GM13977 (cell line): ENCODE measurements at regions not wholly inside any gene's neighbourhood (a gene's known extent, or its start where the extent isn't known, plus 50 kb on each side); places are given as distances from the start of the nearest gene placed in this dataset.

Experiments
- DNase-seq: peaks from one replicate; pipeline ENCODE4 v3.0.0; 2012; ENCODE audit warnings: low spot score
- in situ Hi-C: fragments of 300-500 bp; cut with MboI; formaldehyde crosslinking; loops from one replicate; pipeline ENCODE4 v1.12.0; 2022; ENCODE audit warnings: low sequenced_read_pairs, low pct_unique_long_range_greater_than_20kb, mixed read lengths, inconsistent platforms; ENCODE audit not compliant: unreplicated experiment
- TF ChIP-seq, protein P1 (sequence below): IDR thresholded peaks from 2 replicates; pipeline ENCODE4 v1.5.1; 2012; ENCODE audit warnings: mild to moderate bottlenecking, control low read depth; ENCODE audit not compliant: insufficient read depth; ENCODE audit errors: extremely low read depth, missing control alignments

DNA sequence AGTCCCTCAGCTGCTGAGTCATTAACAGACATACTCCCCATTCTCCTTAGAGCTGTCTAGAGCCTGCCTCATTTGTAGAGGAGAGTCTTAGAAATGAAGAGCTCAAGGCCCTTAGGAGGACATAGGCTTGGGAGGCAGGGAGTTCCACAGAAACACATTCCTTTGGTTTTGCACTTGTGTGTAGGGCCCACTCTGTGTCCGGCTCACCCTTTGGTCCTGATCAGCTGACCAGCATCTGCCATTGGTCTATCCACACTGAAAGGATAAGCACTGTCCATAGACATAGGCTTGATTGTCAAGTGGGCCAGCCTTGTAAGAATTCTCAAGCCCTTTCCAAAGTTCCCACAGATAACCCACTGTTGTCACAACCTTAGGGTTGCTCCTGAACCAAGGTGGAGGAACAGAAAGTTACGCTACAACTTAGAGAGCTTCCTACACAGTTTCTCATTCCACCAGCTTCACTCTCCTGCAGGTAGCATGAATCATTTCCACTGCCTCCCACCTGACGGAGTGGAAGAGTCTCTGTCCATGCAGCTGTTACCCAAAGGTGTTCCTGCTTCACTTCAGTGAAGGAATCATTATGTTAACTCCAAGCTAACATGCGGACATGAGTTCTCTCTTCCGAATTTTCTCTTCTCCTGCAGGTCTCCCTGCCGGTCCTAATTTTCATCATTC, 96.1 kb downstream of the TNFSF18 start:
- DNase-seq, result no peak
- in situ Hi-C loops, result no loop called here
- TF ChIP-seq, protein P1, sequence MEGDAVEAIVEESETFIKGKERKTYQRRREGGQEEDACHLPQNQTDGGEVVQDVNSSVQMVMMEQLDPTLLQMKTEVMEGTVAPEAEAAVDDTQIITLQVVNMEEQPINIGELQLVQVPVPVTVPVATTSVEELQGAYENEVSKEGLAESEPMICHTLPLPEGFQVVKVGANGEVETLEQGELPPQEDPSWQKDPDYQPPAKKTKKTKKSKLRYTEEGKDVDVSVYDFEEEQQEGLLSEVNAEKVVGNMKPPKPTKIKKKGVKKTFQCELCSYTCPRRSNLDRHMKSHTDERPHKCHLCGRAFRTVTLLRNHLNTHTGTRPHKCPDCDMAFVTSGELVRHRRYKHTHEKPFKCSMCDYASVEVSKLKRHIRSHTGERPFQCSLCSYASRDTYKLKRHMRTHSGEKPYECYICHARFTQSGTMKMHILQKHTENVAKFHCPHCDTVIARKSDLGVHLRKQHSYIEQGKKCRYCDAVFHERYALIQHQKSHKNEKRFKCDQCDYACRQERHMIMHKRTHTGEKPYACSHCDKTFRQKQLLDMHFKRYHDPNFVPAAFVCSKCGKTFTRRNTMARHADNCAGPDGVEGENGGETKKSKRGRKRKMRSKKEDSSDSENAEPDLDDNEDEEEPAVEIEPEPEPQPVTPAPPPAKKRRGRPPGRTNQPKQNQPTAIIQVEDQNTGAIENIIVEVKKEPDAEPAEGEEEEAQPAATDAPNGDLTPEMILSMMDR, result no peak

DNA sequence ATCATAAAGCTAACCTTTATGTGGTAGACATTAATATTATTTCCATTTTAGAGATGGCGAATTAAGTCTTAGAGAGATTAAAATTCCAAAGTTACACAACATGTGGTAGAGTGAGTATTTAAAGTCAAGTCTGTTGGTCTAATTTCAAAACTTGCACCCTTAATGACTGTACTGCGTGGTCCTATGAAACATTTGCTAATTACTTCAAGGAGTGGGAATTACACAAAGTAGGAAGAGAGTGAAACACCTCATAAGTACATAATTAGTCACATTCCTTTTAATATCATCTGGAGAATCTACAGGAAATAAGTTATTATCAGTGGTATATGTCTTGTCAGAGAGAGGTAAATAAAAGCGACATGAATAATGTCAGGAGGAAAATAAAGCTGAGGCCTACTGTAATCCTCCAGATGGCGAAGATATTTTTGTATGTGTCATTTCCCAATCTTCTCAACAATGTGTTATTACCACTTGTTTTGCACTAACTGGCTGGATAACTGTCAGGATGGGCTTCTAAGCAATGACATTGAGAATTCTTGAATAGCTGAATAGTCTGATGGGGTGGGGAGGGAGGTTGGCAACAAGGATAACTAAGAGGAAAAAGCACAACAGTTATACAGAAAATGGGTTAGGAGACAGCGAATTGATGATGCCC, 95.5 kb downstream of the TNFSF18 start:
- TF ChIP-seq, protein P1, result no peak
- in situ Hi-C loops, result no loop called here
- DNase-seq, result no peak

DNA sequence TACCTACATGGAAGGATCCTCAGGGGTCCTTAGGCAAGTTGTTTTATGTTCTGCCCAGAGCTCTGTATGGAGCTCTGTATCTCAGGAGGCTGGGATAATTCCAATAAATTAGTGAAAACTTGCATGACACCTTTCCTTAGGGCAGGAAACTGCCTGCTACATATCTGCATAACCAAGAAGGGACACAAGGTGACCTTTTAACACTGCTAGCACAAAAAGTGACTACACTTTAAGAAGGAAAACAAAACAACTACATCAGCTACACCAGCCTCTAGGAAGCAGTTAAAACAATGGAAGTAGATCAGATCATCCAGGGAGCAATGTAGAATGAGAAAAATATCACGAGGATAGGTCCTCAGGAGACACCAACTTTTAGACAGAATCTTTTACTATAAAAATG, 93.9 kb downstream of the TNFSF18 start:
- TF ChIP-seq, protein P1, result no peak
- in situ Hi-C loops, result no loop called here
- DNase-seq, result no peak

DNA sequence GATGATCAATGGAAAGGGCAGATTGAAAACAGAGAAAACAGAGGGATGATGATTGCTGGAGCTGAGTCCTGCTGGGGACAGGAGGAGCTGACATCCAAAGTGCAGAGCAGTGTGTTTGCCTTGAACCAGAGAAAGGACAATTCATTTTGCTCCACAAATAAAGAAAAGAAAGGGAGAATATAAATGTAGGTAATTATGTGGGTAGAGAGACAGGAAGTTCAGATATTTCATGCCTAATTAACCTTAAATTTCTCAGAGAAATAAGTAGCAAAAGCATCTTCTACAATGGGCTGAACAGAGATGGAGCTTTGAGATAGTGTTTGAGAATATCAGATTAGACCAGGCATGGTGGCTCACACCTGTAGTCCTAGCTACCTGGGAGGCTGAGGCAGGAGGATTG, 93.2 kb downstream of the TNFSF18 start:
- TF ChIP-seq, protein P1, result no peak
- DNase-seq, result no peak
- in situ Hi-C loops, result no loop called here

DNA sequence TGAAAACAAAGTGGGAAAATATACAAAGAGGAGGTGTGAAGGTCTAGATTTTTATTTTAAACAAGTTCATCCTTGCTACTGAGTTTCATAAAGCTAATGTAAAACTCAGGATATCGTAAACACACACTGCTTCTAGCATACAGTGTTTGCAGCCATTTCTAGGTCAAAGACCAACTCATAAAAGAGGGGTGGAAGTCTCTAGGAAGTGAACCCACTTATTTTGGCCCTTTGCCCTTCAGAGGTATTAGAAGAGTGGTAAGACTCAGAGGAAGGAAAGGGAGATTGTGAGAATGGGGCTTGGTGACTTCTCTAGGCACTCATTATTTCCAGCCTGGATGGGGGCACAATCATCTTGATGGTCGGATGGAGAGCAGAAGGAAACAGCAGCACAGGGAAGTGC, 91.2 kb downstream of the TNFSF18 start:
- DNase-seq, result no peak
- in situ Hi-C loops, result no loop called here

DNA sequence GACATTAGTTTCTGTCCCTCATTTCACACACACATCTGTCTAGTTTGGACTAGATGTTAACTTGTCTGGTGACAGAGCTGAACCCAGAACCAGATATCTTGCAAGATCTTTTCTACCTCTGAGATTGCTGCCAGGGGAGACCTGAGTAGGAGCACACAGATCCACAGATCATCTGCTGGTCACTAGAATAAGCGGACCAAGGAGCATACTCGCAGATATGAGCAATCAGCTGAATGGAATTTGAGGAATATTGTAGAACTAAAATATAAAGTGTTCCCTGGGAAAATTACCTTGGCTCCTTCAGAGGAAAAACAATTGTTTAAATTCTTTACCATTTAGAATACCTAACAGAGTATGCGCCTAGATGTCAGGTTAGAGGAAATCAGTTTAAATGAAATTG, 90.7 kb downstream of the TNFSF18 start:
- no peak for DNase-seq
- TF ChIP-seq, protein P1, result no peak
- in situ Hi-C loops, result no loop called here

More for the DNA sequence above, 91.2 kb downstream of the TNFSF18 start:
- TF ChIP-seq, protein P1, result no peak
